H9 (cell line): ENCODE measurements at regions not wholly inside any gene's neighbourhood (a gene's known extent, or its start where the extent isn't known, plus 50 kb on each side); places are given as distances from the start of the nearest gene placed in this dataset.

Experiments
- DNase-seq: peaks from one replicate; pipeline ENCODE4 v3.0.0-alpha.2; 2017
- H2AFZ ChIP-seq: one replicate; pipeline ENCODE4 v1.6.1; 2013; ENCODE audit warnings: mild to moderate bottlenecking, low read length, control low read depth, moderate library complexity
- H2AK5ac ChIP-seq: 2 replicates; pipeline ENCODE4 v1.6.1; 2013; ENCODE audit warnings: low read length, control low read depth, mixed read lengths; ENCODE audit not compliant: insufficient read length
- H2BK120ac ChIP-seq: one replicate; pipeline ENCODE4 v1.6.1; 2013; ENCODE audit warnings: low read depth, mild to moderate bottlenecking, low read length, control low read depth, inconsistent platforms; ENCODE audit not compliant: poor library complexity, severe bottlenecking
- H2BK12ac ChIP-seq: 2 replicates; pipeline ENCODE4 v1.6.1; 2013; ENCODE audit warnings: low read length, control low read depth, mixed read lengths, low read depth; ENCODE audit not compliant: insufficient read length
- H2BK15ac ChIP-seq: 2 replicates; pipeline ENCODE4 v1.6.1; 2013; ENCODE audit warnings: low read depth, low read length, control low read depth
- H2BK20ac ChIP-seq: one replicate; pipeline ENCODE4 v1.6.1; 2013; ENCODE audit warnings: low read depth, mild to moderate bottlenecking, low read length, control low read depth, inconsistent platforms; ENCODE audit not compliant: poor library complexity, severe bottlenecking
- H2BK5ac ChIP-seq: 2 replicates; pipeline ENCODE4 v1.6.1; 2013; ENCODE audit warnings: low read length, control low read depth, mixed read lengths; ENCODE audit not compliant: insufficient read length
- H3K14ac ChIP-seq: 2 replicates; pipeline ENCODE4 v1.6.1; 2013; ENCODE audit warnings: low read length, control low read depth; ENCODE audit not compliant: insufficient read depth
- H3K18ac ChIP-seq: 2 replicates; pipeline ENCODE4 v1.6.1; 2013; ENCODE audit warnings: low read depth, mild to moderate bottlenecking, mixed read lengths, low read length, control low read depth; ENCODE audit not compliant: insufficient read length
- H3K23ac ChIP-seq: 2 replicates; pipeline ENCODE4 v1.6.1; 2013; ENCODE audit warnings: low read length, control low read depth, mixed read lengths, low read depth; ENCODE audit not compliant: insufficient read length
- H3K23me2 ChIP-seq: 2 replicates; pipeline ENCODE4 v1.6.1; 2013; ENCODE audit warnings: low read depth, mild to moderate bottlenecking, mixed read lengths, low read length, control low read depth; ENCODE audit not compliant: insufficient read length, poor library complexity, severe bottlenecking
- H3K27ac ChIP-seq: 2 replicates; pipeline ENCODE4 v1.5.1; 2013; ENCODE audit warnings: low read length, control low read depth, mixed read lengths, low read depth; ENCODE audit not compliant: insufficient read length
- H3K27me3 ChIP-seq: 2 replicates; pipeline ENCODE4 v1.6.1; 2013; ENCODE audit warnings: low read length, control low read depth, inconsistent platforms; ENCODE audit not compliant: insufficient read depth
- H3K4ac ChIP-seq: 2 replicates; pipeline ENCODE4 v1.6.1; 2013; ENCODE audit warnings: low read depth, mild to moderate bottlenecking, control low read depth, inconsistent platforms, low read length, moderate library complexity
- H3K4me1 ChIP-seq: 2 replicates; pipeline ENCODE4 v1.6.1; 2013; ENCODE audit warnings: low read length, control low read depth, inconsistent platforms; ENCODE audit not compliant: insufficient read depth
- H3K4me2 ChIP-seq: 2 replicates; pipeline ENCODE4 v1.6.1; 2013; ENCODE audit warnings: low read length, control low read depth, mixed read lengths; ENCODE audit not compliant: insufficient read length, insufficient read depth
- H3K56ac ChIP-seq: 2 replicates; pipeline ENCODE4 v1.6.1; 2013; ENCODE audit warnings: low read depth, mild to moderate bottlenecking, mixed read lengths, low read length, control low read depth; ENCODE audit not compliant: insufficient read length
- H3K79me1 ChIP-seq: 2 replicates; pipeline ENCODE4 v1.6.1; 2013; ENCODE audit warnings: low read depth, mild to moderate bottlenecking, moderate library complexity, low read length, control low read depth, inconsistent platforms; ENCODE audit not compliant: insufficient read depth, poor library complexity, severe bottlenecking
- H3K79me2 ChIP-seq: 2 replicates; pipeline ENCODE4 v1.6.1; 2013; ENCODE audit warnings: low read length, control low read depth, inconsistent platforms; ENCODE audit not compliant: insufficient read depth
- H3K9ac ChIP-seq: 2 replicates; pipeline ENCODE4 v1.6.1; 2013; ENCODE audit warnings: low read length, control low read depth, mixed read lengths; ENCODE audit not compliant: insufficient read length; ENCODE audit errors: extremely low read depth
- H3K9me3 ChIP-seq: one replicate; pipeline ENCODE4 v1.6.1; 2013; ENCODE audit warnings: low read depth, low read length, inconsistent platforms; ENCODE audit not compliant: control insufficient read depth
- H3T11ph ChIP-seq: one replicate; pipeline ENCODE4 v1.6.1; 2013; ENCODE audit warnings: mild to moderate bottlenecking, low read length, control low read depth, inconsistent platforms
- H4K20me1 ChIP-seq: one replicate; pipeline ENCODE4 v1.6.1; 2013; ENCODE audit not compliant: control insufficient read depth, insufficient read length, insufficient read depth
- H4K5ac ChIP-seq: 2 replicates; pipeline ENCODE4 v1.6.1; 2013; ENCODE audit warnings: low read depth, mild to moderate bottlenecking, mixed read lengths, low read length, control low read depth; ENCODE audit not compliant: insufficient read length
- H4K8ac ChIP-seq: replicated peaks from 2 replicates; pipeline ENCODE4 v1.6.1; 2013; ENCODE audit warnings: low read length, control low read depth, mixed read lengths, low read depth; ENCODE audit not compliant: insufficient read length
- H4K91ac ChIP-seq: 2 replicates; pipeline ENCODE4 v1.6.1; 2013; ENCODE audit warnings: low read depth, mild to moderate bottlenecking, moderate library complexity, mixed read lengths, low read length, control low read depth; ENCODE audit not compliant: insufficient read length
- H3K27ac Mint-ChIP-seq, 3 experiments: 2 replicates in 2 of 3; 3 replicates in 1 of 3; pipeline ENCODE4 v1.8.0; 2020 to 2021; ENCODE audit warnings: mixed read lengths in 3 of 3, mild to moderate bottlenecking in 1 of 3, moderate library complexity in 1 of 3
- H3K27me3 Mint-ChIP-seq: 2 replicates; pipeline ENCODE4 v1.8.0; 2021; ENCODE audit warnings: low read depth, mild to moderate bottlenecking, moderate library complexity, mixed read lengths
- H3K36me3 Mint-ChIP-seq, 3 experiments: 2 replicates in 2 of 3; 3 replicates in 1 of 3; pipeline ENCODE4 v1.8.0; 2020 to 2021; ENCODE audit warnings: low read depth in 3 of 3, mixed read lengths in 3 of 3; ENCODE audit not compliant: insufficient read depth in 1 of 3
- H3K4me1 Mint-ChIP-seq, 2 experiments: 2 replicates each; pipeline ENCODE4 v1.8.0; 2020; ENCODE audit warnings: mixed read lengths in 2 of 2
- H3K4me3 Mint-ChIP-seq, 2 experiments: 2 replicates in 1 of 2; 3 replicates in 1 of 2; pipeline ENCODE4 v1.8.0; 2020 to 2021; ENCODE audit warnings: mild to moderate bottlenecking in 2 of 2, mixed read lengths in 2 of 2, moderate library complexity in 1 of 2
- H3K9me3 Mint-ChIP-seq, 2 experiments: 2 replicates in 1 of 2; 3 replicates in 1 of 2; pipeline ENCODE4 v1.8.0; 2020; ENCODE audit warnings: mild to moderate bottlenecking in 2 of 2, mixed read lengths in 2 of 2, moderate library complexity in 1 of 2
- CTCF ChIP-seq: fragments of 200-600 bp; sonication (generic); conservative IDR thresholded peaks from 3 replicates; pipeline ENCODE4 v1.8.0; 2021; ENCODE audit warnings: antibody characterized with exemption, mild to moderate bottlenecking
- WGBS: extraction: QIAGEN DNeasy Blood & Tissue Kit; methylation state at CpG from one replicate; pipeline ENCODE4 v1.1.7; 2013; ENCODE audit warnings: missing lambda C conversion rate, low lambda C conversion rate, mixed read lengths; ENCODE audit not compliant: insufficient read length; ENCODE audit errors: extremely low coverage; 5-methylcytosine and 5-hydroxymethylcytosine counted together

- Histone ChIP-seq H3K14ac (no peak overlapping the region), H3K4me2 (no peak overlapping the region), H4K20me1 (no peaks in the 10 kb centered on the region), H3K9ac (no peak overlapping the region), H2BK12ac (no peak overlapping the region), H4K5ac (no peak overlapping the region), H3K79me2 (no peaks in the 10 kb centered on the region), H3K27me3 (no peaks in the 10 kb centered on the region), H2AK5ac (no peak overlapping the region), H3K56ac (no peak overlapping the region), H3K18ac (no peak overlapping the region), H2BK5ac (no peak overlapping the region), H4K91ac (no peak overlapping the region), H3K27ac (no peak overlapping the region), H4K8ac (no peak overlapping the region), H3T11ph (no peak overlapping the region), H2BK120ac (no peak overlapping the region), H2BK15ac (no peak overlapping the region), H3K23ac (no peak overlapping the region), H3K23me2 (no peaks in the 10 kb centered on the region), H3K4ac (no peak overlapping the region), H3K4me1 (no peaks in the 10 kb centered on the region), H2AFZ (no peak overlapping the region), H2BK20ac (no peak overlapping the region), H3K79me1 (no peaks in the 10 kb centered on the region), H3K9me3 (no peaks in the 10 kb centered on the region)
- H3K27me3 Mint-ChIP-seq, result no peaks in the 10 kb centered on the region
- WGBS, result no CpG with 5 or more reads among the region's 6 CpGs
- no peak for TF ChIP-seq CTCF
- DNase-seq, result no peak
- H3K27ac Mint-ChIP-seq, result no peak overlapping the region
- H3K36me3 Mint-ChIP-seq, result no peaks in the 10 kb centered on the region
- no peaks in the 10 kb centered on the region for H3K9me3 Mint-ChIP-seq
- H3K4me3 Mint-ChIP-seq, result no peak overlapping the region
- H3K4me1 Mint-ChIP-seq, result no peaks in the 10 kb centered on the region
These were observed 252.6 kb upstream of the SPAG17 start for GRCh38 chr1:118437664-118438063.
